CD4-positive, alpha-beta T cell (primary cell): ENCODE measurements at regions not wholly inside any gene's neighbourhood (a gene's known extent, or its start where the extent isn't known, plus 50 kb on each side); places are given as distances from the start of the nearest gene placed in this dataset.
A peak's percentile ranks its signal among the peaks of the same experiment; 100 is the strongest.

Experiments used
- ATAC-seq: fragments of 200-7000 bp; cut with Tn5 transposase; one replicate; pipeline ENCODE4 v1.10.0; 2022; ENCODE audit warnings: mild to moderate bottlenecking; ENCODE audit not compliant: poor library complexity
- CTCF ChIA-PET: fragments of 350-600 bp; sonication (Branson Sonifier 250); formaldehyde crosslinking; loops from one replicate; lab custom pipeline; 2021; ENCODE audit warnings: antibody characterized with exemption, inconsistent platforms; lab: Charles Lee
- POLR2A ChIA-PET: fragments of 350-600 bp; sonication (Branson Sonifier 250); formaldehyde crosslinking; loops from one replicate; lab custom pipeline; 2021; ENCODE audit warnings: antibody characterized with exemption, inconsistent platforms; lab: Charles Lee
- DNase-seq, 14 experiments: peaks; one replicate each; pipeline ENCODE4 v3.0.0-alpha.2; 2013 to 2020; ENCODE audit warnings: mixed read lengths in 2 of 14
- H3K27ac ChIP-seq, 2 donors: one replicate each; pipeline versions ENCODE4 v1.5.1 to v1.7.0; 2013; ENCODE audit warnings: low read length in 2 of 2, low read depth in 1 of 2, mild to moderate bottlenecking in 1 of 2
- H3K27me3 ChIP-seq, 2 experiments: 1 replicate in 1 of 2; 2 replicates in 1 of 2; pipeline versions ENCODE4 v1.6.1 to v1.7.0; 2013; ENCODE audit warnings: low read length in 2 of 2, control low read depth in 1 of 2, mild to moderate bottlenecking in 1 of 2, moderate library complexity in 1 of 2; ENCODE audit not compliant: insufficient read depth in 2 of 2, control insufficient read depth in 1 of 2
- H3K36me3 ChIP-seq: one replicate; pipeline ENCODE4 v1.6.1; 2013; ENCODE audit warnings: low read length, control low read depth; ENCODE audit not compliant: insufficient read depth
- H3K4me1 ChIP-seq: one replicate; pipeline ENCODE4 v1.6.1; 2013; ENCODE audit warnings: low read length, control low read depth; ENCODE audit not compliant: insufficient read depth
- H3K4me3 ChIP-seq: one replicate; pipeline ENCODE4 v1.5.1; 2013; ENCODE audit warnings: mild to moderate bottlenecking, low read length, moderate library complexity
- H3K9me3 ChIP-seq, 2 experiments: 1 replicate in 1 of 2; 2 replicates in 1 of 2; pipeline versions ENCODE4 v1.6.1 to v1.7.0; 2013; ENCODE audit warnings: low read length in 2 of 2, mild to moderate bottlenecking in 2 of 2, control low read depth in 1 of 2, moderate library complexity in 1 of 2; ENCODE audit not compliant: control insufficient read depth in 1 of 2, insufficient read depth in 1 of 2
- H3K27ac Mint-ChIP-seq: one replicate; pipeline ENCODE4 v1.8.0; 2020; ENCODE audit warnings: mixed read lengths
- H3K27me3 Mint-ChIP-seq: one replicate; pipeline ENCODE4 v1.8.0; 2021; ENCODE audit warnings: mixed read lengths
- H3K36me3 Mint-ChIP-seq: one replicate; pipeline ENCODE4 v1.8.0; 2021; ENCODE audit warnings: low read depth, mixed read lengths
- H3K4me1 Mint-ChIP-seq: one replicate; pipeline ENCODE4 v1.8.0; 2021; ENCODE audit warnings: low read depth, mixed read lengths
- H3K4me3 Mint-ChIP-seq: one replicate; pipeline ENCODE4 v1.8.0; 2020; ENCODE audit warnings: mild to moderate bottlenecking, mixed read lengths
- H3K9me3 Mint-ChIP-seq: one replicate; pipeline ENCODE4 v1.8.0; 2020; ENCODE audit warnings: mixed read lengths
- CTCF ChIP-seq: fragments of 200-600 bp; IDR thresholded peaks from one replicate; pipeline ENCODE4 v1.8.0; 2022; ENCODE audit warnings: antibody characterized with exemption, mild to moderate bottlenecking
- intact Hi-C, 2 experiments: fragments of 100-400 bp; cut with DNase I in 1 of 2; cut with micrococcal nuclease in 1 of 2; formaldehyde crosslinking; loops; one replicate each; pipeline versions ENCODE4 v1.15.1 to v1.9.0; 2023 to 2025; cut with DNase I, micrococcal nuclease

- H3K27me3 Mint-ChIP-seq: peaks cover 21% of the 10 kb centered on the region
- H3K4me1 ChIP-seq: peaks cover 5% of the 10 kb centered on the region
- intact Hi-C loops: loop anchor here (1.0 to 2.0 kb wide), 2 partner anchors 394 kb away; no protein-coding TSS in a partner anchor
- no peaks in the 10 kb centered on the region for H3K9me3 Mint-ChIP-seq
- DNase-seq: peak in 3 of 14 experiments; percentile 13 to 22 (median 15)
- CTCF ChIA-PET: interaction anchor here (0.6 to 1.1 kb wide), 2 partner anchors 13 to 394 kb away, joined by 3 read pairs; no protein-coding TSS in a partner anchor
- H3K36me3 ChIP-seq: no peaks in the 10 kb centered on the region
- no peak overlapping the region for H3K4me3 Mint-ChIP-seq
- POLR2A ChIA-PET: no interaction called here
- H3K4me1 Mint-ChIP-seq: peaks cover 6% of the 10 kb centered on the region
- ATAC-seq: no peak
- no peaks in the 10 kb centered on the region for H3K9me3 ChIP-seq
- peak; percentile 64 for TF ChIP-seq CTCF
- peaks cover 0 to 3% of the 10 kb centered on the region in 2 experiments for H3K27me3 ChIP-seq
- H3K27ac ChIP-seq: no peak overlapping the region
- no peaks in the 10 kb centered on the region for H3K36me3 Mint-ChIP-seq
- H3K4me3 ChIP-seq: no peak overlapping the region
- no peak overlapping the region for H3K27ac Mint-ChIP-seq
Observed at GRCh38 chr4:175947117-175947722, 118.4 kb upstream of the WDR17 start.

DNA sequence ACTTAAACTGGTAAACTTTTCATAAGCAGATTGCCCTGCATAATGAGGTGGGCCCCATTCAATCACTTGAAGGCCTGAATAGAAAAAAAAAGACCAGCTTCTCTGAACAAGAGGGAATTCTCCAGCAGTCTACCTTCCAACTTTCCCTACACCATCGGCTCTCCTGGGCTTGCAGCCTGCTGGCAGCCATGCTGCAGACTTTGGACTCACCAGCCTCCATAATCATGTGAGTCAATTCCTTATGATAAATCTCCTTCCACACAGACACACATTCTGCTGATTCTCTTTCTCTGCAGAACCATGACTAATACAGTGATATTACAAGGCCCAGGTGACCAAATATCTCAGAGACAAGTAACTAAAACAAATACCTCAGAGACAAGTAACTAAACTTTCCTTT lies 113.8 kb upstream of the WDR17 start:
- Mint-ChIP-seq H3K9me3 (no peaks in the 10 kb centered on the region), H3K27me3 (peaks cover 27% of the 10 kb centered on the region), H3K36me3 (no peaks in the 10 kb centered on the region), H3K27ac (no peak overlapping the region), H3K4me3 (no peak overlapping the region), H3K4me1 (no peaks in the 10 kb centered on the region)
- intact Hi-C loops: no loop called here
- Histone ChIP-seq H3K27me3 (no peaks in the 10 kb centered on the region), H3K4me3 (no peak overlapping the region), H3K36me3 (no peaks in the 10 kb centered on the region), H3K4me1 (peaks cover under 1% of the 10 kb centered on the region), H3K9me3 (no peaks in the 10 kb centered on the region), H3K27ac (no peak overlapping the region)
- ATAC-seq: no peak
- ChIA-PET CTCF (no interaction called here), POLR2A (no interaction called here)
- TF ChIP-seq CTCF: no peak
- DNase-seq: no peak

GRCh38 chr4:175953116-175953515 lies 112.5 kb upstream of the WDR17 start:
- Histone ChIP-seq H3K4me1 (no peaks in the 10 kb centered on the region), H3K9me3 (no peaks in the 10 kb centered on the region), H3K27me3 (no peaks in the 10 kb centered on the region), H3K27ac (no peak overlapping the region), H3K4me3 (no peak overlapping the region), H3K36me3 (no peaks in the 10 kb centered on the region)
- no peak for TF ChIP-seq CTCF
- POLR2A ChIA-PET: no interaction called here
- Mint-ChIP-seq H3K27me3 (peaks cover 27% of the 10 kb centered on the region), H3K27ac (no peak overlapping the region), H3K9me3 (no peaks in the 10 kb centered on the region), H3K4me3 (no peak overlapping the region), H3K4me1 (no peaks in the 10 kb centered on the region), H3K36me3 (no peaks in the 10 kb centered on the region)
- DNase-seq: no peak
- CTCF ChIA-PET: no interaction called here
- intact Hi-C loops: no loop called here
- no peak for ATAC-seq
